HG03139 (cell line): ENCODE measurements at regions not wholly inside any gene's neighbourhood (a gene's known extent, or its start where the extent isn't known, plus 50 kb on each side); places are given as distances from the start of the nearest gene placed in this dataset.

Experiments
- ATAC-seq: cut with Tn5 transposase; IDR thresholded peaks from one replicate; pipeline ENCODE4 v1.9.1; 2021; ENCODE audit not compliant: unreplicated experiment

DNA sequence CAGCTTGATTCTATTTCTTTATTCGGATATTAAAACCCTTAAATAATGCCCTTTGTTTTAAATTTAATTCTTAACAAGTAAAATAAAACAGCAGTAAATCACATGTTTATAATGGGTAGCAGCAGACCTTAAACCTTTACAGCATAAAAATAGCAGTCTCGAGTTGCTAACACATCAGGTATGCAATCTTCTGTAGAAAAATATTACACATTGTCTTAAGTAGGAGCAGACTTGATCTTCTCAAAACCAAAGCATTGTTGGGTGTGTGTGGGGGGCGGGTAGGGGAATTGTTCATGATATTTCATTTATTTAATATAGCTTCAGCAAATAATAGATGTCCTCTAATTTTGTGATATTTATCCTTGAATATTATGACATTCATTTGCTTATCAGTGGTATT lies 331.4 kb downstream of the PCDH7 start:
- ATAC-seq = no peak

DNA sequence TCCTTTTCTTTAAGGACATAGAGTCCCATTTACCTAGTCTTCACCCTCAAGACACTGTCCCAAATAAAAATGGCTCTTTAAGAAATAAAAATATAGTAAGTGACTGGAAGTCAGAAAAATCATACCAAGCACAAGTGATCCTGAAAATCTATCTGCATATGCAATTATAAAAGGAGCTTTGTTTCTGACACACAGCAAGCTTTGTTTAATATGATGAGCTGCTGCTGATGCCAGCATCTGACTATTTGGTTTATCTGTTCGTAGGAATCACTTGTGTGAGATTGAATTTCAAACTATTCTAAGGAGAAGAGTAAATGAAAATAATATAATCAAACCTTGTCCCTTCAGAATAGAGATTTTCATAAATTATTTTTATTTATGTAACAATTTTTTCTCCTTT lies 332.4 kb downstream of the PCDH7 start:
- ATAC-seq = no peak

DNA sequence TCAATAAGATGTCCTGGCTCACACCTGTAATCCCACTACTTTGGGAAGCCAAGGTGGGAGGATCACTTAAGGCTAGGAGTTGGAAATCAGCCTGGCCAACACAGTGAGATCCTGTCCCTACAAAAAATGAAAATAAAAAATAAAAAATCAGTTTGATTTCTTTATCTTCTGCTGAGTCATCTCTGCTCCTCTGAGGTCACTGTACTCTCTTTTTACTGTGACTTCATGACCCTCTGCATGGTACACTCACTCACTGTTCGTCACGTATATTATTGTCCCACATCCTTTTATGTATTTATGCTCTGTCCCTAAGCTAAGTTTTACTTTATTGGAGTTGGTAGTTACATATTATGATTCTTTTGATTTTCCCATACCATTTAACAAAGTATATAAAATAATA lies 333.3 kb downstream of the PCDH7 start:
- no peak for ATAC-seq

DNA sequence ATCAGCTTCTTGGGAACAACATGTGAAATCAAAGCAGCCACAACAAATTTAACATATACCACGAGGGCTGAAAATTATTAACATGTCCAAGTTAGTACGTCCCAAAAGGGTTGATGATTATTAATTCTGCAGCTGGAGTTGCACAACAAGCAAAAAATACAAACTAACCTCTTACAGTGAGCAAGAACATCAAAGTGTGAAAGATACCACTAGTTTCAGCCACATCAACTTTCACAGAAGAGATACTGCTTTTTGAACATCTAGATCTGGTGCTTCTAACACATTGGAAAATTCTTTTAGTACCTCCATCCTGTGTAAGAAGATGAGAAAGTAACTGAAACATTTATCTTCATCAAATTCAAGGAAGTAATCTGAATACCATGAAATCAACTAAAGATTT lies 334.1 kb downstream of the PCDH7 start:
- ATAC-seq = no peak

DNA sequence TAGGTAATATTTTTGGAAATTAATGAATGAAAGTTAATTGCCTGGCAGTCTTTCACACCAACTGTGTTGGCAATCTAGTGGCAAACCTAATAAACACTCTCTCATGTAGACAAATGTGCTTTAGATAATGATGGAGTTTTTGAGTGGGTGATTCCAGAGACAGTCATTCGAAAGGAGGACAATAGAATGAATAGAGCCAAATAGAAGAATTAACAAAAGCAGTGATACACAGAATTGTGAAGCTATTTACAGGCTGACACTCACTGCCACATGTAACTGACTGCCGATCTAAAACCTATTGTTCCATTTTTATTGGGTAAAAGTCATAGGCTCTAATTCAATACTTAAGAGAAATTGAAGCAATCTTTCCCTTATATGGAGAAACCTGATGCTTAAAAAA lies 338.5 kb downstream of the PCDH7 start:
- no peak for ATAC-seq

DNA sequence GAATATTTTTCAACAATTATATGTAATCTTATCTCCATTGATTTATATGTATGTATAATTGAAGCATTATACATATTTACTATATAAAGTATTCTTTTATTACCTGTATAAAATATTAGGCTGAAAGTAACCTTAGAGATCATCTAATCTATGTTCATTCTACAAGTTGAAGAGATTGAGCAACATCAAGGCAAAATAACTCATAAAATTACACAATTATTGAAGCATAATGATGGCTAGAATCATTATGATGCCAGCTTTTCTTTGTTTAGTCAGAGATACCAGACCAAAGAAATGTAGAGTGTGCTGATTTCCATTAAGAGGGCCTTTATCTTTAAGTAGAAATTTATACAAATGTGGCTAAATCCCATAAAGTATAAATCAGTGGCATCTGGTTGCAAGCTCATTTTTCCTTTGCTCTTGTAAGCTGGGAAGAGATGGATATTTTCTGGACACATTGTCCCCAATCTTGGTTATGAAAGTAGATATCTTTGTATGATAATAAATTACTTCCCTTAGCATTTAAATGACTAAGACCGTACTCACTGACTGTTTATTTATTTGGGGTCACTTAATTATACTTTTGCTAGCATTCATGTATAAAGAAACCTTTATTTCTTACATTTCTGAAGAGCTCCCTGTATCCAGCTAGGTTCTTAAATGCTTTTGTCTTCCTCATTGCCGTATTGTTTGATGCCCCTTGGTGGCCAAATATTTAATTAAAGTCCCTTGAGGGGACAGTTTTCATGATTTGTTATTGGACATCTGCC lies 339.8 kb downstream of the PCDH7 start:
- ATAC-seq = no peak

DNA sequence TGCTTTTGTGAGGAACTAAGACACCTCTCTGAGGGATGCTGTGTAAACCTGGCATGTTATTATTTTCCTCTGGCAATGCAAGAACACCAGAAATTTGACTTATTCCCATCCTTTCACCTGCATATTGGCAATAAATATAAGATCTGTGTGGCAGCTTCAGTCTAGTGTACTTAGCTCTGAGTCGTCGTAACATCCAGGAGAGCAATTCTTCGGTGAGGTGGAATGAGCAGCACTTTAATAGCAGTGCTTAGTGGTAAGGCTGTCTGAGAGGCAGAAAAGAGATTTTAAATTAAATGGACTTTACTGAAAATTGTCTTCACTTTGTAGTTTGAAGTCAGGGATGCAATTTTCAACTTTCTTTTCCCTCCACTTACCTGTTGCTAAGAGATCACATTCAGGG lies 344.9 kb downstream of the PCDH7 start:
- ATAC-seq = no peak

DNA sequence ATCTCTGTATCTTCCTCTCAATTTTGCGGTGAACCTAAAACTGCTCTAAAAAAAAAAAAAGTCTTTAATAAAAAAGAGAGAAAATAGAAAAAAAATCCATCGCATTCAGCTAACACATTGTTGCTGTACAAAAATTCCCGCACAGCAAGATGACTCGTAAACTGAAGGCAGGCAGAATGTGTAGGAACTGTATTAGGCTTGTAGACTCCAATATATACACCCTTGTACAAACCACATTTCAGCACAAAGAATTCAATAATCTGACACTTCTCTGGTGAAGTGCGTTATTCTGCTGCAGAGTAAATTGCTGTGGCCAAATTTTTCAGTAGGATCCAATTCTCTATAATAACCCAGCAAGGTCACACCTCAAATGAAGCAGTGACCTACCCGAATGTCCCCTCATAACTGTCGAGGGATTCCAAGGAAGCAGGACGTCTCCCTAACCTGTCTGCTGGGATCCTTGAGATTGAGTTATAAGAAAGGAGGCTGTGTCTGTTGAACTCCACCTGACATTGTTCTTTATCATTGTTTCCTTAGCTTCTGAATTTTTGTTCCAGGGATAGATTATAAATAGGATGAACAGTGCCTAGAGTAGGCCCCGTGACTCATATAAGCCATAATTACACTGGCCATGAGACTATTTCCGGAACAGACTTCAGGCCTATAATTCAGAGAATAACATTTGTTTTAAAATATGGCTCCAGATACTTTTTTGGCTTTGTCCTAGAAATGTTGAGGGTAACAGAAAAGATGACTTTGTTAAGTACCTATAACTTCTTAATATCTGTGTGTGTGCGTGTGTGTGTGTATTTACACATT lies 348.3 kb downstream of the PCDH7 start:
- ATAC-seq = no peak

DNA sequence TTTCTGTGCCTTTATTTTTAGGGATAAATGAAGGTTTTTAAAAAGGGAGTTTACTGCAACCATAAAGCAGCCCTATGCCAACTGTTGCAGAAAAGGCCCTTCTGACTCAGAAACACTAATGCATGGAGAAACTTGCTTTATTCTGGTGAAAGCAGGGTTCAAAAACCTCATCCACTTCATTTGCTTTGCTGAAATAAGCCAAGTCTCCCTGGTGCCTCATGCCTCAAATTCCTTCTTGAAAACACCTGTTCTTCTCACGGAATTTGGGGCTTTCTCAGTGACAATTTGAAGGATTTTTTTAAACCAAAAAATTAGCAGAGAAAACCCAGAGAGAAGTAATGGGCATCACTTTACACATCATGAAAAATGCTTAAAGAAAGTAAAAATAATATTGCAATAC lies 349.0 kb downstream of the PCDH7 start:
- ATAC-seq = no peak

DNA sequence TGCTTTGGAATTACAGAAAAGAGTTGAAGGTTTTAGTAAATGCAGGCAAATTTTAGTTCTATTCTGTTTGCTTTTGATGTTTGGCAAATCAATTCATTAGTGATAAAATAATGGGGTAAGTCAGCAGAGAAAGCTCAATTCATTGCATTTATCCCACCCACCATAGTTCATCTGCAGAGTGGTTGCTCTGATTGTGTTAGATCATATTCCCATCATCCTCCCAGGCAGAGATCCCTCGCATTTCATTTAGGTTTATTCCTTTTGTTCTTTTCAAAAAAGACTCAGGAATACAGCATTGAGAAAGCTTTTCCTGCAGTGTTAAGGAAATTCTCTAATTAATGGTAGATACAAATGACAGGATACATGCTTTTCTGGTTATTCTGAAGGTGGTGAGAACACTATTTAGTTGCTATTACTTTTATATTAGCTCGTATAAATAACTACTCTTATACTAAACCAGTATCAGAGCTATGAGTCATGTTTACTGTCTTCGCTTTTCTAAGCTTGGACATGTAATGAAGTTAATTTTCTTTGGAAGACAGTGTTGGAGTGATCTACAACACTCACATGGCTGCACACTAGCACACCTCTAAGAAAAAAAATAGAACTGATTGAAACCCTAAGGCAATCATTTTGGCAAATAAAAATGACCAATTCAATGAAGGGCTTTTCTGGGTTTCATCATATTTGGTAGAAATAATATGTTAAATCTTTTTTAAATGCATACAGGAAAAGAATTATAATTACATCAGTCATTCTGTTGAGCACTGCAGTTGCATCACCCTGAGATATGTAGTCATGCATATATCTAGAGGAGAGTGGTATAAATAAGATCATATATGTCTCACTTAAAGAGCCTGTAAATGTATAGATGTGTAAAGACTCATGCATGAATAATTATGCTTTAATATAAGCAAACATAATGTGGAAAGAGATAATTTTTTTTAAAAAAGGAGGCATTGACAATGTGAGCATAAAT lies 351.6 kb downstream of the PCDH7 start:
- ATAC-seq = no peak

DNA sequence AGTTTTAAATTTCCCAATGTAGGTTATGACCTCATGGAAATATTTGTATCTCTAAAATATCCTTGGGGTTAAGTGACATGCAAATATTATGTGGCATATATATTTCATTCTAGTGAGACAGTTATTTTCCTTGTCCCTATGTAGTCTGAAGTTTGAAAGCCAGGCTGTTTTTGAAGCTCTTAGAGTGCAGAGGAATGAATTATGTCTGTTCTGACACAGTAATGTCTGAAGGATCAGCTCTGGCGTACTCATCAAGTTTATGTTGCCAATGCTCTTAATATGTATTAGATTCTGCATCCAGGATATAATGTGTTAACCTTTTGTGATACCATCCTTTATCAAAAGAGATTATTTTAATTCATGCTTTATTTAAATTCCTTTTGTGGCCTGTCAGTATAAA lies 355.8 kb downstream of the PCDH7 start:
- no peak for ATAC-seq

DNA sequence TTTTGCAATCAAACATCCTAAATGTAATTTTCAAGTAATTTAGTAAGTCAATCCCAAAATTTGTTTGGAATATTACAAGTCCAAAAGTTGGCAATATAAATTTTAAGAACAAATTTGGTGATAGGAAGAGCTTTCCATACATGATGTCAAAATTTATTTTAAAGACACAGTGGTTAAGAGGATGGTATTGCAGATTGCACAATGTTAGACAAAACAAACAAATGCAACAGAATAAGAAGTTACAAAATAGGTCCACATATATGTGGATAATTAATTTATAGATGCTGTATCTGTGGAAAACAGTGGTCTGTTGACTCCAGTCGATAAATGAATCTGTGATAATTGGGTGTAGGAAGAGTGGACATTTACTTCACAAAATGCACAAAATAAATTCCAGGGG lies 358.5 kb downstream of the PCDH7 start:
- no peak for ATAC-seq

DNA sequence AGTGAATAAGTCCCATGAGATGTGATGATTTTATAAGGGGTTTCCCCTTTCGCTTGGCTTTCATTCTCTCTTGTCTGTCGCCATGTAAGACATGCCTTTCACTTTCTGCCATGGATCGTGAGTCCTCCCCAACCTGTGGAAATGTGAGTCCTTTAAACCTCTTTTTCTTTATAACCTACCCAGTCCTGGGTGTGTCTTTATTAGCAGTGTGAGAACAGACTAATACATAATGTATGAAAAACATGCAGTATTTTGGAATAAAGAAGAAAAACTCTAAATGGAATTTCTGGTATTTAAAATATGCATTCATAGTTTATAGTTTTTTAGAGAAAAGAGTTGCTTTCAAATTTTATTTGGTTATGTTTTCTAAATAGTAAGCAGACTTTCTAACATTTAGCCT lies 360.7 kb downstream of the PCDH7 start:
- no peak for ATAC-seq

DNA sequence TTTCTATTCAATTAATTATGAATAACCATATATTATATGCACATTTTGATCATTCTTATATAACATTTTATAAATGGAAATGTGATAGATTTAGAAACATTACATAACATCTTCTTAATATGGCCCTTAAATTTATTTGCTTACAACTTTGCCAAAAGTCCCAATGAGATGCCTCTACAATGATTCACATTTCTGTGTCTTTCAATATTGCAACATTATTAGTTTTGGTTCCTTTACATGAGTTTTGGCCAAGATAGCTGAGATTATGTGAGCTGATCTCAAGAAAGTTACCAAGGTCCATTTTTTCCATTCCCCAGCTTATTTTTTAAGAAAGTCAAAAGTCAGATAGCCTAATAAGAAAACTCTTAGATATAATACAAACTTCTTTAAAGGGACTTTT lies 361.2 kb downstream of the PCDH7 start:
- no peak for ATAC-seq

DNA sequence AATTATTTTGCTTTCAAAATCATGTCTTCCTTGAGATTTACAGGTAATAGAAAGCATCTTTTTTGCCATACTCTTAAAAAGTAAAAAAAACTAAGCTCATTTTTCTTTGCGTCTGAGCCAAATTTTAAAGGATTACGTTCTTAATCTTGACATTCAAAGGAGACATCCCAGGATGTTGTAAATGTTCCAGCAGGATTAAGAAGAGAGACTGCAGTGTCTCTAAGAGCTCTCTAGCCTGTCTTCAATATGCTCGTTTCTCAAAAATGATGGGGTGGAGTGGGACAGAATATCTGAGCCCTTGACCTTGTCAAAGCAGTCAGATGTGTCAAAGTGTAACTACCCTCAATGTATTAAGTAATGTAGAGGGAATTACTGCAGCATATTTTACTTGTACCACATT lies 363.3 kb downstream of the PCDH7 start:
- no peak for ATAC-seq

DNA sequence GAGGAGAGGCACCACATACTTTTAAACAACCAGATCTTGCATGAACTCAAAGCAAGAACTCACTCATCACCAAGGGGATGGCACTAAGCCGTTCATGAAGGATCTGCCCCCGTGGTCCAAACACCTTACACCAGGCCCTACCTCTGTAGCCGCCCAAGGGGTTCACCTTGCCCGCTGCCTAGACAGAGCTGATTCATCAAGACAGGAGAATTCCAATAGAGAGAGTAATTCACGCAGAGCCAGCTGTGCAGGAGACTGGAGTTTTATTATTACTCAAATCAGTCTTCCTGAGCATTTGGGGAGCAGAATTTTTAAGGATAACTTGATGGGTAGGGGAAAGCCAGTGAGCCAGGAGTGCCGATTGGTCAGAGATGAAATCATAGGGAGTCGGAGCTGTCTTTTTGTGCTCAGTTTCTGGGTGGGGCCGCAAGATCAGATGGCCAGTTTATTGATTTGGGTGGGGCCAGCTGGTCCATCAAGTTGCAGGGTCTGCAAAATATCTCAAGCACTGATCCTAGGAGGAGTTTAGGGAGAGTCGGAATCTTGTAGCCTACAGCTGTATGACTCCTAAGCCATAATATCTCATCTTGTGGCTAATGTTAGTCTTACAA lies 364.7 kb downstream of the PCDH7 start:
- ATAC-seq = no peak

DNA sequence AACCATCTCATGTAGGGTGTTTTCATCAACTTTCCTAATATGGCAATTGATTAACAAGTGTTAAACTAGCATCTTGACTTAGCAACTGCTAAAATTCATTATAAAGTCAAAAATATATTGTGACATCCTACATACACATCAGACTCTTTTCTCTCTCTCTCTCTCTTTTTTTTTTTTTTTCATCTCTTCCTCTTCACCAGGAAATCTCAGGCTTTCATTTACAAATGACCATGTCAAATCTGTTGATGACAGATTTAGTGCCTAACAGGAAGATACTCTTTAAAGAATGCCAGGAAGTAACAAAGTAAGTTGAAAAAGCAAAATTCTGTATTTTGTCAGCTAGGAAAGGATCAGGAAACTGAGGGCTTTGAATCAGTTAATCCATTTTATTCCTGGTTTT lies 365.5 kb downstream of the PCDH7 start:
- no peak for ATAC-seq

DNA sequence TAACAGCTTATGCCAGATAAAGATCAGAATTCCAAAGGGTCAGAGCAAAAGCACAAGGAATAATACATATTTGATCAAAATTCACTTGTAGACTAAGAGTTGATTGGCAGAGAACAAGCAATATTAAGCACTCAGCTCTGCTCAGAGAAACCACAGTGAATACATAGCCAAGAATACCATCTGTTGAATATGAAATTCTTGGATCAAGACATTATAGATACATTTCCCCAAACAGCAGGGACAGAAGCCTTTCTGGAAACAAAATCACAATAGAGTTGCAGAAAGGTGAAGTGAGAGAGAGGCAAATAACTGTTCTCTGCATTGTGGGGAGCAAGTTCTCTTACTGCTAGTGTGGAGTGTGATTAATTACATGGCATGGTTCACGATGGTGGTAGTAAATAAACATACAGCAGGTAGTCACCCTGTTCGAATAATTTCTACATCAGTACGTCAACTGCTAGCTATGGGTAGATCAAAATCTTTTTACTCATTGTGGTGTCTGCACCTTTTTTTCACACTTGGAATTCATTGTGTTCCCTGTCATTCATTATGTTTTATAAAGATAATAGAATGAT lies 366.7 kb downstream of the PCDH7 start:
- no peak for ATAC-seq

DNA sequence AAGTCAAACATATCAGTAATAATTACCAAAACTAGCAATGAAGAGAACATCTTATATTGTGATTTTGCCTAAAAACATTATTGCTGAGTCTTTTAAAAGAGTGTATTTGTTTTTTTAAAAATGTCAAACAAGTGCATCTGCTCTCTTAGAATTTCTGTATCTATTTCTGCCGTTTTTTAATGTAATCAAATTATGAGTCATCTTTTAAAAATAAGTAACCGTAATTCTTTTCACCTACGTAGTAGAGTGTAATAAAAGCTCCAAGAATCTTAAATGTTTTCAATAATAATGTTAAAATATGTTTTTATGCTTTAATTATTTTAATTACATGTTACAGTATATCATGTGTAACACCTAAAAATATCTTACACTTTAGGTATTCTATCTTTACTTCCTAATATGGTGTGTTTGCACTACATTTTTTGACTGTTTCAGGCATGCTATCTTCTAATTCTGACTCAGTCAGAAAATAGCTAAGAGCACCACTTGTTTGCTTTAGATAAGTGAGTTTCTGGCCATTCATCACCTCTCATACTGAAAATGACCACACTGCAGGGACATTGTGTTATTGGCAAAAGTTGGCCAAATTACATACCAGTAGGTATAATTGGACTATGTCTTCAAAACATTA lies 368.5 kb downstream of the PCDH7 start:
- no peak for ATAC-seq

DNA sequence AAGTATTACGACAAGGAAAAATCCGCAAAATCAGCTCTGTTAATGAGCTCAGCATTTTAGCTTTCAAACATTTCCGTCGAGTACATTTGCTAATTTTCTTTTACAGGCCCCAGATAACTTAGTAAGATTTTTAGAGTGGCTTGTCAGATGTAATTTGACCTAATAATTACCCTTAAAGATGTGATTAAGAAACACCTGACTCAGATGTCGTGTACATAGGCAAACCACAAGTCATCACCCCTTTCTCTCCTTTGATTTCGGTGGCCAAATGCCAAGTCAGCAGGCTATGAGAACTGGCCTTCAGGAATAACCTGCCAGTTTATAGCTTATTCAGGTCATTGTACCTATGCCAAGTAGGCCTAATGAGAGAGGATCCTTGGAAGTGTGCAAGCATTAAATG lies 369.6 kb downstream of the PCDH7 start:
- no peak for ATAC-seq
